Lower lobe of right lung (tissue), 2 donors: ENCODE measurements at regions not wholly inside any gene's neighbourhood (a gene's known extent, or its start where the extent isn't known, plus 50 kb on each side); places are given as distances from the start of the nearest gene placed in this dataset.
"Not testable (repeated sequence)": the region's sequence is repeated elsewhere in the genome, so short reads cannot be mapped to it uniquely, and the experiment has no call there.

Experiments
- ATAC-seq, 2 donors: fragments of 200-7000 bp; cut with Tn5 transposase; one replicate each; pipeline ENCODE4 v1.9.1; 2020 to 2022; ENCODE audit warnings: mild to moderate bottlenecking in 2 of 2, moderate library complexity in 2 of 2
- DNase-seq: peaks from one replicate; pipeline ENCODE4 v3.0.0-alpha.2; 2020
- H3K27ac ChIP-seq: fragments of 200-600 bp; one replicate; pipeline ENCODE4 v1.8.0; 2022
- H3K27me3 ChIP-seq: fragments of 200-600 bp; one replicate; pipeline ENCODE4 v1.8.0; 2022; ENCODE audit warnings: low read depth
- H3K36me3 ChIP-seq: fragments of 200-600 bp; one replicate; pipeline ENCODE4 v1.8.0; 2022; ENCODE audit warnings: mild to moderate bottlenecking
- H3K4me1 ChIP-seq: fragments of 200-600 bp; one replicate; pipeline ENCODE4 v1.8.0; 2022
- H3K4me3 ChIP-seq: fragments of 200-600 bp; one replicate; pipeline ENCODE4 v1.8.0; 2022; ENCODE audit warnings: mild to moderate bottlenecking
- H3K9me3 ChIP-seq: fragments of 200-600 bp; one replicate; pipeline ENCODE4 v1.8.0; 2022
- CTCF ChIP-seq: fragments of 200-600 bp; IDR thresholded peaks from one replicate; pipeline ENCODE4 v1.8.0; 2022; ENCODE audit warnings: antibody characterized with exemption, mild to moderate bottlenecking
- intact Hi-C: fragments of 100-400 bp; cut with DNase I; formaldehyde crosslinking; loops from one replicate; pipeline ENCODE4 v1.11.0; 2022
- donor health status: DM: no; HTN: yes; CAD: no; lungs with severe emphysema.

DNA sequence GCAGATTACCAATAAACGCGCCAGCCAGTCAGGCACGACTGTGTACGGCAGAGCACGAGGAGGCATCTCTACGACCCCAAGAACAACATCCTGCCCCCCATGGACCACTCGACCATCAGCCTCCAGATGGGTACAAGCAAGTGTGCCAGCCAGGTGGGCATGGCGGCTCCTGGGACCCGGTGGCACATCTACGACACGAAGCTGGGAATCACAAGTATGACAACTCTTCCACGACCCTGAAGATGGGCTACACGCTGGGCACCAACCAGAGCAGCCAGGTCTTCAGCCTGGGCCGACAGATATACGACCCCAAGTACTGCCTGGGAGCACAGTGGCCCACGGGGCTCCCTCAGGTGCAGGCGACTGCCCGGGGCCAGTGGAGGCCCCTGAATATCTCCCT lies 217.6 kb downstream of the POTED start:
- DNase-seq (no peak), ATAC-seq (no peak)
- Histone ChIP-seq H3K4me3 (no peak overlapping the region), H3K36me3 (no peaks in the 10 kb centered on the region), H3K9me3 (no peaks in the 10 kb centered on the region), H3K27me3 (no peaks in the 10 kb centered on the region), H3K4me1 (no peaks in the 10 kb centered on the region), H3K27ac (no peak overlapping the region)
- no peak for TF ChIP-seq CTCF
- intact Hi-C loops, result no loop called here

- H3K27ac ChIP-seq, ATAC-seq, intact Hi-C loops, H3K9me3 ChIP-seq, DNase-seq, H3K4me1 ChIP-seq, H3K4me3 ChIP-seq, H3K27me3 ChIP-seq, H3K36me3 ChIP-seq: not testable (repeated sequence)
Observed at GRCh38 chr21:13826511-13826910, 216.9 kb downstream of the POTED start.

GRCh38 chr21:13825218-13825778 lies 215.7 kb downstream of the POTED start:
- ATAC-seq, intact Hi-C loops, H3K4me1 ChIP-seq, H3K9me3 ChIP-seq, DNase-seq, H3K36me3 ChIP-seq, H3K27me3 ChIP-seq, H3K4me3 ChIP-seq, H3K27ac ChIP-seq: not testable (repeated sequence)

DNA sequence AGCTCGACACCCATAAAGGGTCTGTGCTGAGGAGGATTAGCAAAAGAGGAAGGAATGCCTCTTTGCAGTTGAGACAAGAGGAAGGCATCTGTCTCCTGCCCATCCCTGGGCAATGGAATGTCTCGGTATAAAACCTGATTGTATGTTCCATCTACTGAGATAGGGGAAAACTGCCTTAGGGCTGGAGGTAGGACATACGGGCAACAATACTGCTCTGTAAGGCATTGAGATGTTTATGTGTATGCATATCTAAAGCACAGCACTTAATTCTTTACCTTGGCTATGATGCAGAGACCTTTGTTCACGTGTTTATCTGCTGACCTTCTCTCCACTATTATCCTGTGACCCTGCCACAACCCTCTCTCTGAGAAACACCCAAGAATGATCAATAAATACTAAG lies 210.7 kb downstream of the POTED start:
- H3K36me3 ChIP-seq, DNase-seq, ATAC-seq, H3K4me3 ChIP-seq, intact Hi-C loops, H3K27ac ChIP-seq, H3K9me3 ChIP-seq, H3K27me3 ChIP-seq, H3K4me1 ChIP-seq: not testable (repeated sequence)

GRCh38 chr21:13812191-13812590 lies 202.6 kb downstream of the POTED start:
- H3K9me3 ChIP-seq, DNase-seq, H3K36me3 ChIP-seq, ATAC-seq, intact Hi-C loops, H3K27ac ChIP-seq, H3K27me3 ChIP-seq, H3K4me3 ChIP-seq, H3K4me1 ChIP-seq: not testable (repeated sequence)

GRCh38 chr21:13810559-13810958 lies 201.0 kb downstream of the POTED start:
- intact Hi-C loops, H3K36me3 ChIP-seq, H3K9me3 ChIP-seq, H3K27me3 ChIP-seq, H3K4me1 ChIP-seq, DNase-seq, ATAC-seq, H3K4me3 ChIP-seq, H3K27ac ChIP-seq: not testable (repeated sequence)

GRCh38 chr21:13806444-13806843 lies 196.9 kb downstream of the POTED start:
- ATAC-seq, H3K9me3 ChIP-seq, intact Hi-C loops: not testable (repeated sequence)

GRCh38 chr21:13802757-13803156 lies 193.2 kb downstream of the POTED start:
- H3K36me3 ChIP-seq, H3K4me3 ChIP-seq, H3K9me3 ChIP-seq, H3K4me1 ChIP-seq, H3K27me3 ChIP-seq, ATAC-seq, intact Hi-C loops, H3K27ac ChIP-seq, DNase-seq: not testable (repeated sequence)

More at GRCh38 chr21:13806444-13806843, 196.9 kb downstream of the POTED start:
- not testable (repeated sequence) for DNase-seq, H3K4me1 ChIP-seq, H3K36me3 ChIP-seq, H3K27me3 ChIP-seq, H3K4me3 ChIP-seq, H3K27ac ChIP-seq
